HG03103 (cell line): ENCODE measurements at regions not wholly inside any gene's neighbourhood (a gene's known extent, or its start where the extent isn't known, plus 50 kb on each side); places are given as distances from the start of the nearest gene placed in this dataset.
"Not testable (repeated sequence)": the region's sequence is repeated elsewhere in the genome, so short reads cannot be mapped to it uniquely, and the experiment has no call there.

Source experiments
- ATAC-seq: cut with Tn5 transposase; IDR thresholded peaks from one replicate; pipeline ENCODE4 v1.9.1; 2021; ENCODE audit warnings: low read depth; ENCODE audit not compliant: unreplicated experiment

GRCh38 chr14:57066463-57066862, 202.2 kb downstream of the EXOC5 start:
- ATAC-seq = no peak

DNA sequence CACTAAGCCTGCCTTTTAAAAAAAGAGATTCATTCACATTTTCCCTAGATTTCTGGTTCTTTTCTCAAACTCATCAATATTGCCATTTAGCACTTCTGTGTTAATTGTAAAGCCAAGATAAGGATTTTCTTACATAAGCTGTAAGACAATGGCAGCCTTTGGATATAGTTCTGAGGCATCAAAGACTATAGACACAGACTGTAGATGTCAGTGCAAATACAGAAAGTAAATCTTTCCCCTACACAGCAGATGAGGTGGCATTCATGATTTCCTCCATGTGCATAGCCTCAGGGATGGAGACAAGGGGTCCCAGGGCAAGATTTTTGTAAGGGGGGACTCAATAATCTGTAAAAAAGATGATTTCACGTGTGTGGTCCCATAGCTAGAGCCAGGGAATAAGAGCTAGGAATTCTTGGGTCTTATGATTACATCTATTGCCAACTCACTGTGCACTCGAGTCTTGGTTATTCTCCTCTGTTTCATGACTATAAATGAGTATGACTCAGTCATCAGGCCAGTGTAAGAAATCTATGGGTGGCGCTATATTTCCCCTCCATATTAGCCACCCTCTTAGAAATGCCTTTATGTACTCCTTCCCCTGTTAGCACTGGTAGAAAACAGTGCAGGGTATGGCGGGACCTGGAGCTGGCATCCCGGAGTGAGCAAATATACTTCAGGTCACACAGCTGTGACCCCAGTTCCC, 207.5 kb downstream of the EXOC5 start:
- no peak for ATAC-seq

GRCh38 chr14:57060276-57060955, 208.3 kb downstream of the EXOC5 start:
- ATAC-seq = peak; percentile 92

- ATAC-seq = no peak
Observed at GRCh38 chr14:57058319-57058718, 210.4 kb downstream of the EXOC5 start.

DNA sequence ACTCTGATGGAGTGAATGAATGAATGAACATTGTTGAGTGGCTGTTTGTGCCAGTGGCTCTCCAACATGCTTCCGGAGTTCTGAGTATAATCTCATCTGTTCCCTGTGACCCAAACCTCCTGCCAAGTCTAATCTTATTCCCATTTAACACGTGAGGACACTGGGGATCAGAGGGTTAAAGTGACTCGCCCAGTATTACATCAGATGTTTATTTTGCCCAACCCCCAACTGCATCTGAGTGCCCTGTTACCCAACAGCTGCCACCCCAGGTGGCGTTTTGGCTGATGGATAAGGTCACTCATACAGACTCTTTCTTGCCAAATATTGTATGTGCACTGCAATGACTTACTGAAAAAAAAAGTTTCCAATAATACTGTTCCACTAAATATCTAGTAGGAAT, 210.9 kb downstream of the EXOC5 start:
- ATAC-seq = no peak

DNA sequence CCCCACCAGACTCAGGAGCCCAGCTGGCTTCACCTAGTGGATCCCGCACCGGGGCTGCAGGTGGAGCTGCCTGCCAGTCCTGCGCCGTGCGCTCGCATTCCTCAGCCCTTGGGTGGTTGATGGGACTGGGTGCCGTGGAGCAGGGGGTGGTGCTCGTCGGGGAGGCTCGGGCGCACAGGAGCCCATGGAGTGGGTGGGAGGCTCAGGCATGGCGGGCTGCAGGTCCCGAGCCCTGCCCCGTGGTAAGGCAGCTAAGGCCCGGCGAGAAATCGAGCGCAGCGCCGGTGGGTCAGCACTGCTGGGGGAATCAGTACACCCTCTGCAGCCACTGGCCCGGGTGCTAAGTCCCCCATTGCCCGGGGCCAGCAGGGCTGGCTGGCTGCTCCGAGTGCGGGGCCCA, 212.2 kb downstream of the EXOC5 start:
- not testable (repeated sequence) for ATAC-seq

DNA sequence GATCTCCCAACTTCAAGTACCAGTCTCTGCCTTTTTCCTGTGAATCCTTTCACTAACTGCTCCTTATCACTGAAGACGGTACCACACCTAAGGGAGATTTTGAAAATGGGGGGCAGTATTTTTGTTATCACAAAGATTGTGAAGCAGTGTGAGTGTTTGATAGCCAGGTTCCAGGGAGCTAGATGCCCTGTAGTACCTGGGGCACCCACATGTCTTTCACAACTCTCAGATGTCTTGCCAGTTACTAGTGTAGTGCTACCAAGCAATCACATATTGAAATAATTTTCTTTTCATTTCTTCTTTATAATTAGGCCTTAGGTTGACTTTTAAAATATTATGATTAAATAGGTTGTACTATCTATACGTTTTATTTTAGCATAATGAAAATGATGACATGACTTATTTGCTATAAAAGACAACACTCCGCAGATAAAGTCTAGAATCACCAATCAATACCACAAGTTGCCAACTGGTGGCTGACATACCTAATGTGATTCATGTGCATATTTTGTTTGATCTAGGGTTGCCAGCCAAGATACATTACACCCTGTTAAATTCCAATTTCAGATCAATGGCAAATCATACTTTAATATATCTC, 215.9 kb downstream of the EXOC5 start:
- no peak for ATAC-seq

- no peak for ATAC-seq
Observed at GRCh38 chr14:57051633-57052032, 217.1 kb downstream of the EXOC5 start.

GRCh38 chr14:57049848-57050247, 218.9 kb downstream of the EXOC5 start:
- ATAC-seq = no peak

GRCh38 chr14:57046175-57046574, 222.5 kb downstream of the EXOC5 start:
- no peak for ATAC-seq

- ATAC-seq = not testable (repeated sequence)
Observed at GRCh38 chr14:57044101-57044973, 224.4 kb downstream of the EXOC5 start.

- ATAC-seq = peak; percentile 97
Observed at GRCh38 chr14:57038689-57039088, 228.4 kb upstream of the OTX2 start.

GRCh38 chr14:57031474-57031873, 221.2 kb upstream of the OTX2 start:
- no peak for ATAC-seq

DNA sequence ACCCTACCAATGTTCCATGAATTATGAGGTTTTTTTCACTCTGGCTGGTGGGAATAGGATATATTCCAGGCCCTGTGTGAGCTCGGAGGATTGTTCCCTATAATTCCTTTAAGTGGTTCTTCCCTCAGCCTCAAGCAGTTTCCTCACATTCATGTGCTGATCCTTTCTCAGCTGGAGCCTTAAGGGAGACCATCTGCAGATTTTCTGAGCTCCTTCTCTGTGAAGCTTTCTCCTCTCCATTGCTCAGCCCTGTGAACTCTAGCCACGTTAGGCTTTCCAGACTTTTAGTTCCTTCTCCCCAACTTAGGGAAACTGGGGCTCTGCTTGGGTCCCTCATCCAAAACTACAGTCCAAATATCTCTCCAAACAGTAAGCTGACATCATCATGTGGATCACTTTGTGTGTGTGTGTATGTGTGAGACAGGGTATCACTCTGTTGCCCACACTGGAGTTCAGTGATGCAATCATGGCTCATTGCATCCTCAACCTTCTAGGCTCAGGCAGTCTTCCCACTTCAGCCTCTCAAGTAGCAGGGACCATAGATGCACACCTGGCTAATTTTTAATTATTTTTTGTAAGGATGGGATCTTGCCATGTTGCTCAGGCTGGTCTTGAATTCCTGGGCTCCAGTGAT, 219.5 kb upstream of the OTX2 start:
- ATAC-seq = no peak

- ATAC-seq = no peak
Observed at GRCh38 chr14:57025456-57025855, 215.2 kb upstream of the OTX2 start.

DNA sequence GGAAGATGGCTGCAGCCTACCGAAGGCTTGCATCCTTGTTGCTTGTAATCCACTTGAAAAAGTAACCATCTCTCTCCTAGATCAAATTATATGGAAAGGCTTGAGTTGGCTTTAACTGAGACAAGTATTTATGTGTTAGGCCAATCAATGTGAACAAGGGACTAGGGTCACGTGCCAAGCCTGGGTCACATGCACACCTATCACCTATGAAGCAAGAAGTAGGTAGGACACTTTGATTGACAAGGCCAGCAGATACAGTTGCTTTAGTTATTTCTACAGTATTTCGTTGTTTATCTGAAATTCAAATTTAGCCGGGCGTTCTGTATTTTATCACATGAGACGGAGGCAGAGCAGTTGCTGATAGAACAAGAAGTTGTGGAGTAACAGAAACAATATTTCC, 212.3 kb upstream of the OTX2 start:
- no peak for ATAC-seq

DNA sequence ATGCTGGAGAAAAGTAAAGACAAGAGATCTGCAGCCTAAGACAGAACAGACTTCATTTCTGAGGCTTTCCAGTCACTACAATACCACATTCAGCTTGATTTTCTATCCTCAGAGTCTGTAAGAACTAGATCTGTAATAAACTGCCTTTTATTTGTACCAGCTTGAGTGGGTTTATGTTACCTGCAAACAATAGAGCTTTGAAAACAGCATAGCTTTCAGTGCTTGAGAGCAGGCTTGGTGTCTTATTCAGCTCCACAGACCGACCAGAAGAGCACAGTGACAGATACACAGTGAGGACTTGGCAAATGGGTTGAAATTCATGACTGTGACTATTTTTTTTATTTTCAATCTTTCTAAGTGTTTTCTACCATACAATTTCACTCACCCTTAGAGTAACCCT, 207.8 kb upstream of the OTX2 start:
- ATAC-seq = no peak

DNA sequence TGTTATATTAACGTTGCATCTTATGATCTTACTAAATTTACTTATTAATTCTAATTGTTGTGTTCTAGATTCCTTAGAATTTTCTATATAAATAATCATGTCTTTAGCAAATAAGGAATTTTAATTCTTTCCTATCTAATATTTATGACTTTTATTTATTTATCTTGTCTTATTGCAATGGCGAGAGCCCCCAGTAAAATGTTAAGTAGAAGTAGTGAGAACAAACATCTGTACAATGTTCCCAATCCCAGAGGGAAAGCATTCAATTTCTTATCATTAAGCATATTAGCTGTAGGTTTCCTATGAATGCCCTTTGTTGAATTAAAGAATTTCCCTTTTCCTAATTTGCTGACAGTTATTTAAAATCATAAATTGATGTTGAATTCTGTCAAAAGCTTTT, 203.7 kb upstream of the OTX2 start:
- no peak for ATAC-seq

DNA sequence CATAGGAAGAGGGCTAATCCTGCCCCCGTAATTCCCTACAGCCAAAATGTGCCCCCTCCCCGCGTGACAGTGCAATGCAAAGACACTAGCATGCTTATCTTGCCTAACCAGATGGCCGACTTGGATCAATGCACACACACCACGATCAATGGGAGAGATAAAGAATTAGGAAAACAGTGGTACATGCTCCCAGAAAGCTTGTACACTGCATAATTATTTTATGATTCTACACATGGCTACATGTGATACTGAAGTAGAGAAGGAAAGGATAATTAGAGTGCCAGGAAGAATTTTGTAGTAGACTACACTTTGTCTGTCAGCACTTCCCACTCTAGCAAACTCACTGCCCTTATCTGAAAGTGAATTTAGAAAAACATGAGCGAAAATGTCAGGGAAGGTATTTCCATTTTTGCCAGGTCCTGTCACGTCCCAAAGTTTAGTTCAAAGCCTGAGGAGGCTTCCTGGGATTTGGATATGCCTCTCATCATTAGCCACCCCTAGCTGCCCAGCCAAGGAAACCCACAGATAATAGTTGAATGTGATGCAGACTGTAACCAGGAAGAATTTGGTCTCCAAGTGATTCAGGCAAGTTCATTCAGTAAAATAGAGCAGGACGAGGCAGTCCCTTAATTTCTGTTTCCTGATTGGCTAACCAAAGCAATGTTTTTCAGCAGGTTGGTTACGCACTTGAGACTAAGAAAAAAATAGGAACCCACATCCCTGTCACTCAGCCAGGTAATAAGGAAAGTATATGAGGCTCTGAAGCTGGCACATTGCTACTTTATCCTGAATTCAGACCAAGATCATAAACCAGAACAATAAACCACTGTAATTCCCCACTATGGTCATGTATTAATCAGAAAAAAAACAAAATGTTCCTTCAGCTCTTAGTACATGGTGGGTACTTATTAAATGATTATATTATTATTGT, 199.6 kb upstream of the OTX2 start:
- no peak for ATAC-seq
